DOHH2 (cell line): ENCODE measurements at regions not wholly inside any gene's neighbourhood (a gene's known extent, or its start where the extent isn't known, plus 50 kb on each side); places are given as distances from the start of the nearest gene placed in this dataset.
"Not testable (repeated sequence)": the region's sequence is repeated elsewhere in the genome, so short reads cannot be mapped to it uniquely, and the experiment has no call there.

Experiments
- H3F3A ChIP-seq: fragments of 200-600 bp; sonication (generic), shearing (Covaris generic); 2 replicates; pipeline ENCODE4 v1.6.0; 2016; ENCODE audit warnings: antibody characterized with exemption, mild to moderate bottlenecking; ENCODE audit not compliant: control insufficient read depth, insufficient read depth
- H3K27ac ChIP-seq: fragments of 200-600 bp; sonication (generic); 2 replicates; pipeline ENCODE4 v1.5.1; 2014; ENCODE audit warnings: low read depth, mild to moderate bottlenecking, low read length, moderate library complexity
- H3K27me3 ChIP-seq: fragments of 200-600 bp; sonication (generic); 2 replicates; pipeline ENCODE4 v1.6.1; 2014; ENCODE audit warnings: mild to moderate bottlenecking, low read length, mixed read lengths; ENCODE audit not compliant: control insufficient read depth
- H3K36me3 ChIP-seq: fragments of 200-600 bp; sonication (generic); 2 replicates; pipeline ENCODE4 v1.6.1; 2014; ENCODE audit warnings: mild to moderate bottlenecking, low read length, moderate library complexity, mixed read lengths; ENCODE audit not compliant: control insufficient read depth
- H3K4me1 ChIP-seq: fragments of 200-600 bp; sonication (generic); 2 replicates; pipeline ENCODE4 v1.6.1; 2014; ENCODE audit warnings: mild to moderate bottlenecking, low read length, mixed read lengths; ENCODE audit not compliant: control insufficient read depth
- H3K4me2 ChIP-seq: fragments of 200-600 bp; sonication (generic); 2 replicates; pipeline ENCODE4 v1.6.0; 2014; ENCODE audit warnings: mild to moderate bottlenecking, low read length, moderate library complexity
- H3K4me3 ChIP-seq: fragments of 200-600 bp; sonication (generic); 2 replicates; pipeline ENCODE4 v1.5.1; 2014; ENCODE audit warnings: mild to moderate bottlenecking, low read length, mixed read lengths
- H3K79me2 ChIP-seq: fragments of 200-600 bp; sonication (generic); 2 replicates; pipeline ENCODE4 v1.6.1; 2014; ENCODE audit warnings: mild to moderate bottlenecking, low read length, mixed read lengths; ENCODE audit not compliant: control insufficient read depth
- H3K9me2 ChIP-seq: fragments of 200-600 bp; sonication (generic); replicated peaks from 2 replicates; pipeline ENCODE4 v1.6.1; 2014; ENCODE audit warnings: mild to moderate bottlenecking, low read length, mixed read lengths; ENCODE audit not compliant: control insufficient read depth
- H3K9me3 ChIP-seq: fragments of 200-600 bp; sonication (generic); 2 replicates; pipeline ENCODE4 v1.6.1; 2014; ENCODE audit warnings: antibody characterized with exemption, low read length, mixed read lengths; ENCODE audit not compliant: control insufficient read depth, insufficient read depth
- H4K20me1 ChIP-seq: fragments of 200-600 bp; sonication (generic); 2 replicates; pipeline ENCODE4 v1.6.0; 2014; ENCODE audit warnings: low read depth, mild to moderate bottlenecking, antibody characterized with exemption, low read length, moderate library complexity; ENCODE audit not compliant: control insufficient read depth, insufficient read depth
- EZH2phosphoT487 ChIP-seq: fragments of 200-600 bp; sonication (generic); IDR thresholded peaks from 2 replicates; pipeline ENCODE4 v1.6.1; 2017; ENCODE audit warnings: borderline replicate concordance, mild to moderate bottlenecking, antibody characterized with exemption, low read length, moderate library complexity, mixed read lengths
- TF ChIP-seq, protein P1 (sequence below): fragments of 200-600 bp; sonication (generic); IDR thresholded peaks from one replicate; pipeline ENCODE4 v1.5.1; 2014; ENCODE audit warnings: antibody characterized with exemption, mild to moderate bottlenecking, low read depth, low read length; ENCODE audit not compliant: poor library complexity, severe bottlenecking

DNA sequence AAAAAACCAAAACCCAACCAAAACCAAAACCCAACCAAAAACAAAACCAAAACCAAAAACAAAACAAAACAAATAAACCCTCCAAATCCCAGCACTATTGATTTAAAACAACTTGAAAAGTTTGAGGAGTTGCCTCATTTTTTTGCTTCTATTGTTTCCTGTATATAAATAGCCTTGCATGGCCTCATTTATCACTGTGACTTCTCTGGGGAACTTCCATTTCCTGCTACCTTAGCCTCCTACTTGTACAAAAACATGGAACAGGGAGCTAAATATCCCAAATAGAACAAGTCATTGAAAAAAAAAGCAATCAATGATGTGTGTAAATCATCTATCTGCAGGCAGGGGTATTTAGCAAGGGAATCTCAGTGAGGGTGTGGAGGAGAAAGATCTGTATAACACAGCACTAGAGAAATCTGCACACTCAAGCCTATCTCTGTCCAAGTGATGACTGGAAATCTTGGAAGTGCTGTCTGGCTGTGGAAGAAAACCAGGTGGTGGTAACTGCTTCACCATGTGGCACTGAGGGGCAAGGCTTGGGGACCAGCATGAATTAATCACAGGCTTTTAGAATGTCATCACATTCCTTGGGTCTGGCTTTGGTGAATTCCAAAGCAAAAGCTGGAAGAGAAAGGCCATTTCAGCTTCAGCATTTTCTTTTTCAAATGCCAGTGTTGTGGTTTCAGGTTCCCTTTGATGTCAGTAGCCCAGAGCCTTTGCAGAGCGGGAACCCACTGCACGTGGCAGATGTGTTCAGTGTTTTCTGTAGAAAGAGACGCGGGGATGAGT lies 349.5 kb upstream of the ZNF32 start:
- no peaks in the 10 kb centered on the region for H3K9me2 ChIP-seq
- H3K4me1 ChIP-seq, result no peaks in the 10 kb centered on the region
- no peaks in the 10 kb centered on the region for H3K79me2 ChIP-seq
- H3K9me3 ChIP-seq, result no peaks in the 10 kb centered on the region
- H3K27me3 ChIP-seq, result no peaks in the 10 kb centered on the region
- H4K20me1 ChIP-seq, result no peaks in the 10 kb centered on the region
- H3F3A ChIP-seq, result no peaks in the 10 kb centered on the region
- no peak overlapping the region for H3K4me3 ChIP-seq
- H3K36me3 ChIP-seq, result no peaks in the 10 kb centered on the region
- H3K27ac ChIP-seq, result no peak overlapping the region
- H3K4me2 ChIP-seq, result no peak overlapping the region
- TF ChIP-seq EZH2phosphoT487, result no peak
- TF ChIP-seq, protein P1, sequence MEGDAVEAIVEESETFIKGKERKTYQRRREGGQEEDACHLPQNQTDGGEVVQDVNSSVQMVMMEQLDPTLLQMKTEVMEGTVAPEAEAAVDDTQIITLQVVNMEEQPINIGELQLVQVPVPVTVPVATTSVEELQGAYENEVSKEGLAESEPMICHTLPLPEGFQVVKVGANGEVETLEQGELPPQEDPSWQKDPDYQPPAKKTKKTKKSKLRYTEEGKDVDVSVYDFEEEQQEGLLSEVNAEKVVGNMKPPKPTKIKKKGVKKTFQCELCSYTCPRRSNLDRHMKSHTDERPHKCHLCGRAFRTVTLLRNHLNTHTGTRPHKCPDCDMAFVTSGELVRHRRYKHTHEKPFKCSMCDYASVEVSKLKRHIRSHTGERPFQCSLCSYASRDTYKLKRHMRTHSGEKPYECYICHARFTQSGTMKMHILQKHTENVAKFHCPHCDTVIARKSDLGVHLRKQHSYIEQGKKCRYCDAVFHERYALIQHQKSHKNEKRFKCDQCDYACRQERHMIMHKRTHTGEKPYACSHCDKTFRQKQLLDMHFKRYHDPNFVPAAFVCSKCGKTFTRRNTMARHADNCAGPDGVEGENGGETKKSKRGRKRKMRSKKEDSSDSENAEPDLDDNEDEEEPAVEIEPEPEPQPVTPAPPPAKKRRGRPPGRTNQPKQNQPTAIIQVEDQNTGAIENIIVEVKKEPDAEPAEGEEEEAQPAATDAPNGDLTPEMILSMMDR, result no peak

DNA sequence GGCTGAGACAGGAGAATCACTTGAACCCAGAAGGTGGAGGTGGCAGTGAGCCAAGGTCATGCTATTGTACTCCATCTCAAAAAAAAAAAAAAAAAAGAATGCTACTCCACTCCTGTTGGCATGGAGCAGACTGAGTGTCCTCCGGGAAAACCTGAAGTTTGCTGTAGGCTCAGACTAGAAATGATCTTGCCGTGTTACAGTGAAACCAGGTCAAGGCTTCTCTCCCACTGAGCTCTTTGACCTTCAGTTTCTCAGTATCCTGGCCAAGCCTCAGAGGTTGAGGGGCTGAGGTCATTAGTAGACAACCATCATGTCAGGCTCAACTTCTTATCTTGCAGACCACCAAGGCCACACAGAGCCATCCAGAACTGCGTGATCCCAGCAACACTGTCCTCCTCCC lies 348.6 kb upstream of the ZNF32 start:
- Histone ChIP-seq H3F3A (no peaks in the 10 kb centered on the region), H3K27ac (no peak overlapping the region), H3K4me3 (no peak overlapping the region), H3K79me2 (no peaks in the 10 kb centered on the region), H3K4me1 (no peaks in the 10 kb centered on the region), H3K9me3 (no peaks in the 10 kb centered on the region), H3K27me3 (no peaks in the 10 kb centered on the region), H4K20me1 (no peaks in the 10 kb centered on the region), H3K36me3 (no peaks in the 10 kb centered on the region), H3K9me2 (no peaks in the 10 kb centered on the region), H3K4me2 (no peak overlapping the region)
- TF ChIP-seq, protein P1, result no peak
- TF ChIP-seq EZH2phosphoT487, result no peak

DNA sequence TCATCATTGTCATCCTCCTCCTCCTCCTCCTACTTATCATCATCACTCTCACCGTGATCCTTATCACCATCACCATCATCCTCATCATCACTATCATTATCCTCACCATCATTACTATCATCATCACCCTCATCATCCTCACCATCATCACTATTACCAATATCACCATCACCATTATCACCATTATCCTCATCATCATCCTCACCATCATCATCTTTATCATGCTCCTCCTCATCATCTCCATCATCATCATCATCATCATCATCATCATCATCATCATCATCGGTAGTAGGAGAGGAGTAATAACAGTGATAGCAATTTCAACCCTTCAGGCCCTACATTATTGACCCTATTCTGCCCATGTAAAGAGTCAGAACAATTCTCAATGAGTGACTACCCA lies 345.9 kb upstream of the ZNF32 start:
- H3K79me2 ChIP-seq, result no peaks in the 10 kb centered on the region
- H4K20me1 ChIP-seq, result no peaks in the 10 kb centered on the region
- no peaks in the 10 kb centered on the region for H3K27me3 ChIP-seq
- no peak for TF ChIP-seq EZH2phosphoT487
- TF ChIP-seq, protein P1, result no peak
- H3K4me3 ChIP-seq, result no peak overlapping the region
- no peaks in the 10 kb centered on the region for H3K36me3 ChIP-seq
- no peaks in the 10 kb centered on the region for H3F3A ChIP-seq
- no peaks in the 10 kb centered on the region for H3K9me3 ChIP-seq
- no peak overlapping the region for H3K27ac ChIP-seq
- no peak overlapping the region for H3K4me2 ChIP-seq
- H3K4me1 ChIP-seq, result no peaks in the 10 kb centered on the region
- H3K9me2 ChIP-seq, result no peaks in the 10 kb centered on the region

DNA sequence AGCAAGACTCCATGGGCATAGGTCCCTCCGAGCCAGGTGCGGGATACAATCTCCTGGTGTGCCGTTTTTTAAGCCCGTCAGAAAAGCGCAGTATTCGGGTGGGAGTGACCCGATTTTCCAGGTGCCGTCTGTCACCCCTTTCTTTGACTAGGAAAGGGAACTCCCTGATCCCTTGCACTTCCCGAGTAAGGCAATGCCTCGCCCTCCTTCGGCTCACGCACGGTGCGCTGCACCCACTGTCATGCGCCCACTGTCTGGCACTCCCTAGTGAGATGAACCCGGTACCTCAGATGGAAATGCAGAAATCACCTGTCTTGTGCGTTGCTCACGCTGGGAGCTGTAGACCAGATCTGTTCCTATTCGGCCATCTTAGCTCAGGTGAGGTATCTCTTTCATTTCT lies 344.1 kb upstream of the ZNF32 start:
- not testable (repeated sequence) for H3K36me3 ChIP-seq, H3K9me3 ChIP-seq, H3K4me3 ChIP-seq, H3K27me3 ChIP-seq, H3K27ac ChIP-seq, H3F3A ChIP-seq, H3K9me2 ChIP-seq, H3K79me2 ChIP-seq, H4K20me1 ChIP-seq, H3K4me1 ChIP-seq, H3K4me2 ChIP-seq
